SK-N-SH (cell line): ENCODE measurements at regions not wholly inside any gene's neighbourhood (a gene's known extent, or its start where the extent isn't known, plus 50 kb on each side); places are given as distances from the start of the nearest gene placed in this dataset.

Experiments used
- CTCF ChIA-PET: fragments of 300-600, 350-600 bp; formaldehyde crosslinking; extraction: SDS; loops from one replicate; lab custom pipeline; 2021; lab: Yijun Ruan, JAX
- POLR2A ChIA-PET: fragments of 350-600 bp; sonication (Branson Sonifier 250); formaldehyde crosslinking; extraction: SDS; loops from one replicate; lab custom pipeline; 2020; ENCODE audit warnings: antibody characterized with exemption, inconsistent platforms; lab: Yijun Ruan, JAX
- DNase-seq: peaks from one replicate; pipeline ENCODE4 v3.0.0; 2012
- H2AFZ ChIP-seq: fragments of 200-600 bp; sonication (generic); 2 replicates; pipeline ENCODE4 v1.8.1; 2016; ENCODE audit warnings: antibody characterized with exemption, mild to moderate bottlenecking, low read depth
- H3F3A ChIP-seq: fragments of 200-600 bp; sonication (generic); replicated peaks from 2 replicates; pipeline ENCODE3; 2016; ENCODE audit warnings: antibody characterized with exemption, mild to moderate bottlenecking; ENCODE audit not compliant: insufficient read depth
- H3K27ac ChIP-seq, 2 experiments: fragments of 200-500 bp in 1 of 2; fragments of 200-600 bp in 1 of 2; sonication (Bioruptor generic) in 1 of 2; sonication (generic), shearing (Covaris generic) in 1 of 2; 2 replicates each; pipeline versions ENCODE4 v1.5.1 to v1.6.1; 2014 to 2016; ENCODE audit warnings: low read depth in 2 of 2, inconsistent platforms in 1 of 2, low read length in 1 of 2, mild to moderate bottlenecking in 1 of 2, mixed read lengths in 1 of 2
- H3K27me3 ChIP-seq: fragments of 200-600 bp; sonication (generic), shearing (Covaris generic); 2 replicates; pipeline ENCODE4 v1.6.1; 2016; ENCODE audit warnings: mixed run types; ENCODE audit not compliant: insufficient read depth
- H3K36me3 ChIP-seq, 2 experiments: fragments of 200-500 bp in 1 of 2; fragments of 200-600 bp in 1 of 2; sonication (Bioruptor generic) in 1 of 2; sonication (generic) in 1 of 2; replicated peaks in 1 of 2; 2 replicates each; pipeline versions ENCODE3 to v1.5.1; 2014 to 2016; ENCODE audit warnings: low read length in 1 of 2, mild to moderate bottlenecking in 1 of 2; ENCODE audit not compliant: insufficient read depth in 2 of 2, control insufficient read depth in 1 of 2
- H3K4me1 ChIP-seq, 2 experiments: fragments of 200-500 bp in 1 of 2; fragments of 200-600 bp in 1 of 2; sonication (Bioruptor generic) in 1 of 2; sonication (generic), shearing (Covaris generic) in 1 of 2; 2 replicates each; pipeline versions ENCODE4 v1.5.1 to v1.6.1; 2014 to 2016; ENCODE audit warnings: low read depth in 1 of 2, low read length in 1 of 2, mixed run types in 1 of 2; ENCODE audit not compliant: insufficient read depth in 2 of 2, control insufficient read depth in 1 of 2
- H3K4me2 ChIP-seq: fragments of 200-600 bp; sonication (generic), shearing (Covaris generic); 2 replicates; pipeline ENCODE4 v1.6.1; 2017; ENCODE audit warnings: mixed run types
- H3K4me3 ChIP-seq, 2 experiments: fragments of 200-500 bp in 1 of 2; fragments of 200-600 bp in 1 of 2; sonication (Bioruptor generic) in 1 of 2; sonication (generic), shearing (Covaris generic) in 1 of 2; 2 replicates each; pipeline versions ENCODE4 v1.5.1 to v1.8.1; 2014 to 2016; ENCODE audit warnings: low read depth in 2 of 2, inconsistent platforms in 1 of 2, low read length in 1 of 2, mild to moderate bottlenecking in 1 of 2, mixed read lengths in 1 of 2, moderate library complexity in 1 of 2
- H3K79me2 ChIP-seq: fragments of 200-600 bp; sonication (generic); 2 replicates; pipeline ENCODE4 v1.8.1; 2017; ENCODE audit warnings: mild to moderate bottlenecking; ENCODE audit not compliant: insufficient read depth
- H3K9ac ChIP-seq: fragments of 200-600 bp; sonication (generic); 2 replicates; pipeline ENCODE4 v1.6.1; 2017; ENCODE audit warnings: mixed run types
- H3K9me2 ChIP-seq: fragments of 200-600 bp; sonication (generic); 2 replicates; pipeline ENCODE4 v1.6.1; 2017; ENCODE audit warnings: mixed run types
- H3K9me3 ChIP-seq: fragments of 200-600 bp; sonication (generic); 2 replicates; pipeline ENCODE4 v1.6.1; 2017; ENCODE audit warnings: mixed run types, mild to moderate bottlenecking, moderate library complexity
- H4K20me1 ChIP-seq: fragments of 200-600 bp; sonication (generic); 2 replicates; pipeline ENCODE4 v1.6.1; 2017; ENCODE audit warnings: mild to moderate bottlenecking, mixed run types; ENCODE audit not compliant: insufficient read depth
- CHD2 ChIP-seq: fragments of 150-350 bp; IDR thresholded peaks from 2 replicates; pipeline ENCODE4 v1.6.1; 2018; ENCODE audit warnings: low read length; ENCODE audit not compliant: partially characterized antibody
- CTCF ChIP-seq: fragments of 200-600 bp; sonication (generic); IDR thresholded peaks from 2 replicates; pipeline ENCODE4 v1.6.1; 2017; ENCODE audit warnings: antibody characterized with exemption, mild to moderate bottlenecking, moderate library complexity
- EP300 ChIP-seq, 2 experiments: IDR thresholded peaks; 2 replicates each; pipeline versions ENCODE4 v1.4.0 to v1.6.1; 2012; ENCODE audit warnings: borderline replicate concordance in 1 of 2, low read depth in 1 of 2, low read length in 1 of 2
- EZH2phosphoT487 ChIP-seq: fragments of 200-600 bp; sonication (generic); IDR thresholded peaks from 2 replicates; pipeline ENCODE4 v1.6.1; 2017; ENCODE audit warnings: low read depth, mixed run types, mild to moderate bottlenecking, antibody characterized with exemption, moderate library complexity, borderline replicate concordance
- FOXM1 ChIP-seq: IDR thresholded peaks from 2 replicates; pipeline ENCODE4 v1.4.0; 2012; ENCODE audit warnings: low read depth, mild to moderate bottlenecking
- GABPA ChIP-seq: IDR thresholded peaks from 2 replicates; pipeline ENCODE4 v1.4.0; 2012; ENCODE audit warnings: low read depth, mild to moderate bottlenecking
- GATA2 ChIP-seq: sonication (generic); formaldehyde crosslinking; IDR thresholded peaks from 2 replicates; pipeline ENCODE4 v1.5.0; 2020; ENCODE audit warnings: mild to moderate bottlenecking, missing genetic modification reagents
- MEF2A ChIP-seq: IDR thresholded peaks from 2 replicates; pipeline ENCODE4 v1.4.0; 2012; ENCODE audit warnings: low read depth, borderline replicate concordance
- MXI1 ChIP-seq: IDR thresholded peaks from 2 replicates; pipeline ENCODE4 v1.6.1; 2012; ENCODE audit warnings: mild to moderate bottlenecking, low read depth, low read length, improper control_type of control experiment
- RAD21 ChIP-seq: IDR thresholded peaks from 2 replicates; pipeline ENCODE4 v1.6.1; 2012; ENCODE audit warnings: mild to moderate bottlenecking, low read length
- RCOR1 ChIP-seq: fragments of 150-350 bp; IDR thresholded peaks from 2 replicates; pipeline ENCODE4 v1.6.1; 2017; ENCODE audit warnings: antibody characterized with exemption, low read length
- RFX5 ChIP-seq: IDR thresholded peaks from 2 replicates; pipeline ENCODE4 v1.6.1; 2012; ENCODE audit warnings: mild to moderate bottlenecking, improper control_type of control experiment, low read length
- RXRA ChIP-seq: IDR thresholded peaks from 2 replicates; pipeline ENCODE4 v1.4.0; 2012; ENCODE audit warnings: low read depth, mild to moderate bottlenecking, borderline replicate concordance
- SIN3A ChIP-seq: IDR thresholded peaks from 2 replicates; pipeline ENCODE4 v1.6.1; 2012; ENCODE audit warnings: low read depth, mild to moderate bottlenecking, low read length, moderate library complexity, borderline replicate concordance
- SMC3 ChIP-seq: IDR thresholded peaks from 2 replicates; pipeline ENCODE4 v1.6.1; 2012; ENCODE audit warnings: low read depth, low read length, improper control_type of control experiment
- TEAD4 ChIP-seq: IDR thresholded peaks from 2 replicates; pipeline ENCODE4 v1.4.0; 2012; ENCODE audit warnings: mild to moderate bottlenecking, borderline replicate concordance; ENCODE audit not compliant: insufficient read depth
- WGBS: methylation state at CpG from one replicate; pipeline ENCODE4 v1.1.6; 2017; ENCODE audit warnings: low lambda C conversion rate; 5-methylcytosine and 5-hydroxymethylcytosine counted together
- TF ChIP-seq, protein P1 (sequence below): fragments of 150-350 bp; IDR thresholded peaks from 2 replicates; pipeline ENCODE4 v1.6.1; 2017; ENCODE audit warnings: antibody characterized with exemption, low read length, low read depth, borderline replicate concordance
- TF ChIP-seq, protein P2 (sequence below): fragments of 150-350 bp; IDR thresholded peaks from 2 replicates; pipeline ENCODE4 v1.6.1; 2016; ENCODE audit warnings: mild to moderate bottlenecking, low read depth, low read length

DNA sequence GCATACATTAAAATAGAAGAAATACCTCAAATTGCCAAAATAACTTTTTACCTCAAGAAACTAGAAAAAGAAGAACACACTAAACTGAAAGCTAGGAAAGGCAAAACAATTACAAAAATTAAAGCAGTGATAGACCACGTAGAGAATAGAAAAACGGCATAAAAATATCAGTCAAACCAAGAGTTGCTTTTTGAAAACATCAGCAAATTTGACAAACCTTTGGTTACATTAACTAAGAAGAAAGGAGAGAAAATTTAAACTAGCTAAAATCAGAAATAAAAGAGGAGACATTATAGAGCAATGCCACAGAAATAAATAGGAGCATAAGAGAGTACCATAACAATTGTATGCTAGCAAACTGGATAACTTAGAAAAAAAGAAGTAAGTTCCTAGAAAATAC, 553.8 kb downstream of the CCER1 start:
- H3K9ac ChIP-seq = no peak overlapping the region
- no peak overlapping the region for H3K4me3 ChIP-seq
- no peaks in the 10 kb centered on the region for H3K79me2 ChIP-seq
- no peaks in the 10 kb centered on the region for H3K36me3 ChIP-seq
- no peaks in the 10 kb centered on the region for H3K9me2 ChIP-seq
- H3K4me1 ChIP-seq = no peaks in the 10 kb centered on the region
- DNase-seq = no peak
- TF ChIP-seq TEAD4 (no peak), RFX5 (no peak), EZH2phosphoT487 (no peak), RAD21 (no peak), SMC3 (no peak), CHD2 (no peak), GABPA (no peak), RCOR1 (no peak), MXI1 (no peak), EP300 (IDR thresholded peaks at IDR 0.05; ENCODE audit: borderline replicate concordance in 1 of 2, low read depth in 1 of 2, low read length in 1 of 2) (no peak), CTCF (no peak), MEF2A (no peak), SIN3A (no peak), FOXM1 (no peak), RXRA (no peak), GATA2 (no peak)
- TF ChIP-seq, protein P1, sequence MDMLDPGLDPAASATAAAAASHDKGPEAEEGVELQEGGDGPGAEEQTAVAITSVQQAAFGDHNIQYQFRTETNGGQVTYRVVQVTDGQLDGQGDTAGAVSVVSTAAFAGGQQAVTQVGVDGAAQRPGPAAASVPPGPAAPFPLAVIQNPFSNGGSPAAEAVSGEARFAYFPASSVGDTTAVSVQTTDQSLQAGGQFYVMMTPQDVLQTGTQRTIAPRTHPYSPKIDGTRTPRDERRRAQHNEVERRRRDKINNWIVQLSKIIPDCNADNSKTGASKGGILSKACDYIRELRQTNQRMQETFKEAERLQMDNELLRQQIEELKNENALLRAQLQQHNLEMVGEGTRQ = no peak
- TF ChIP-seq, protein P2, sequence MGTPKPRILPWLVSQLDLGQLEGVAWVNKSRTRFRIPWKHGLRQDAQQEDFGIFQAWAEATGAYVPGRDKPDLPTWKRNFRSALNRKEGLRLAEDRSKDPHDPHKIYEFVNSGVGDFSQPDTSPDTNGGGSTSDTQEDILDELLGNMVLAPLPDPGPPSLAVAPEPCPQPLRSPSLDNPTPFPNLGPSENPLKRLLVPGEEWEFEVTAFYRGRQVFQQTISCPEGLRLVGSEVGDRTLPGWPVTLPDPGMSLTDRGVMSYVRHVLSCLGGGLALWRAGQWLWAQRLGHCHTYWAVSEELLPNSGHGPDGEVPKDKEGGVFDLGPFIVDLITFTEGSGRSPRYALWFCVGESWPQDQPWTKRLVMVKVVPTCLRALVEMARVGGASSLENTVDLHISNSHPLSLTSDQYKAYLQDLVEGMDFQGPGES = no peak
- no peaks in the 10 kb centered on the region for H3F3A ChIP-seq
- H3K27ac ChIP-seq = no peak overlapping the region
- H3K9me3 ChIP-seq = no peaks in the 10 kb centered on the region
- 54% methylated on average over 2 of the region's 2 CpGs for WGBS
- H3K4me2 ChIP-seq = no peak overlapping the region
- ChIA-PET POLR2A (no interaction called here), CTCF (no interaction called here)
- no peaks in the 10 kb centered on the region for H4K20me1 ChIP-seq
- no peak overlapping the region for H2AFZ ChIP-seq
- H3K27me3 ChIP-seq = no peaks in the 10 kb centered on the region
